Neural progenitor cell (in vitro differentiated cells): ENCODE measurements at regions not wholly inside any gene's neighbourhood (a gene's known extent, or its start where the extent isn't known, plus 50 kb on each side); places are given as distances from the start of the nearest gene placed in this dataset.

Experiments
- DNase-seq: peaks from one replicate; pipeline ENCODE4 v3.0.0-alpha.2; 2016; ENCODE audit warnings: low spot score
- H2AFZ ChIP-seq: fragments of 200-600 bp; sonication (generic); replicated peaks from 2 replicates; pipeline ENCODE4 v1.6.1; 2016; ENCODE audit warnings: antibody characterized with exemption
- H3F3A ChIP-seq: fragments of 200-600 bp; sonication (generic); 2 replicates; pipeline ENCODE4 v1.6.1; 2016; ENCODE audit warnings: antibody characterized with exemption, low read depth
- H3K27ac ChIP-seq: fragments of 200-600 bp; sonication (generic); 2 replicates; pipeline ENCODE4 v1.5.1; 2016; ENCODE audit warnings: mild to moderate bottlenecking
- H3K27me3 ChIP-seq: fragments of 200-600 bp; sonication (generic); 2 replicates; pipeline ENCODE4 v1.6.1; 2016; ENCODE audit warnings: mild to moderate bottlenecking, moderate library complexity
- H3K36me3 ChIP-seq: fragments of 200-600 bp; sonication (generic); 2 replicates; pipeline ENCODE4 v1.5.1; 2016
- H3K4me1 ChIP-seq: fragments of 200-600 bp; sonication (generic); 2 replicates; pipeline ENCODE4 v1.6.1; 2016; ENCODE audit warnings: mixed run types
- H3K4me2 ChIP-seq: fragments of 200-600 bp; sonication (generic); 2 replicates; pipeline ENCODE4 v1.6.1; 2016
- H3K4me3 ChIP-seq: fragments of 200-600 bp; sonication (generic); 2 replicates; pipeline ENCODE4 v1.5.1; 2016
- H3K79me2 ChIP-seq: fragments of 200-600 bp; sonication (generic); 2 replicates; pipeline ENCODE4 v1.6.1; 2016; ENCODE audit warnings: low read depth
- H3K9ac ChIP-seq: fragments of 200-600 bp; sonication (generic); 2 replicates; pipeline ENCODE4 v1.6.1; 2016
- H3K9me3 ChIP-seq: fragments of 200-600 bp; sonication (generic); 2 replicates; pipeline ENCODE4 v1.5.1; 2016; ENCODE audit warnings: low read depth
- H4K20me1 ChIP-seq: fragments of 200-600 bp; sonication (generic); 2 replicates; pipeline ENCODE4 v1.6.1; 2016; ENCODE audit warnings: low read depth
- H3K27ac Mint-ChIP-seq: 3 replicates; pipeline ENCODE4 v1.8.0; 2021; ENCODE audit warnings: mixed read lengths
- H3K27me3 Mint-ChIP-seq: 2 replicates; pipeline ENCODE4 v1.8.0; 2022; ENCODE audit warnings: low read depth, mild to moderate bottlenecking, inconsistent platforms, moderate library complexity, mixed read lengths; ENCODE audit not compliant: insufficient read depth
- H3K36me3 Mint-ChIP-seq: 3 replicates; pipeline ENCODE4 v1.8.0; 2021; ENCODE audit warnings: mixed read lengths
- H3K4me1 Mint-ChIP-seq: 3 replicates; pipeline ENCODE4 v1.8.0; 2021; ENCODE audit warnings: mixed read lengths
- H3K4me3 Mint-ChIP-seq: 3 replicates; pipeline ENCODE4 v1.8.0; 2021; ENCODE audit warnings: mild to moderate bottlenecking, moderate library complexity, mixed read lengths
- H3K9me3 Mint-ChIP-seq: 3 replicates; pipeline ENCODE4 v1.8.0; 2020; ENCODE audit warnings: mixed read lengths
- CTCF ChIP-seq: fragments of 200-600 bp; sonication (generic); IDR thresholded peaks from 2 replicates; pipeline ENCODE4 v1.5.1; 2017; ENCODE audit warnings: antibody characterized with exemption, mild to moderate bottlenecking
- EZH2 ChIP-seq: fragments of 200-600 bp; sonication (generic); IDR thresholded peaks from 2 replicates; pipeline ENCODE4 v1.6.1; 2017; ENCODE audit warnings: antibody characterized with exemption, mild to moderate bottlenecking, moderate library complexity
- EZH2phosphoT487 ChIP-seq: fragments of 200-600 bp; sonication (generic); IDR thresholded peaks from 2 replicates; pipeline ENCODE4 v1.6.1; 2017; ENCODE audit warnings: antibody characterized with exemption

DNA sequence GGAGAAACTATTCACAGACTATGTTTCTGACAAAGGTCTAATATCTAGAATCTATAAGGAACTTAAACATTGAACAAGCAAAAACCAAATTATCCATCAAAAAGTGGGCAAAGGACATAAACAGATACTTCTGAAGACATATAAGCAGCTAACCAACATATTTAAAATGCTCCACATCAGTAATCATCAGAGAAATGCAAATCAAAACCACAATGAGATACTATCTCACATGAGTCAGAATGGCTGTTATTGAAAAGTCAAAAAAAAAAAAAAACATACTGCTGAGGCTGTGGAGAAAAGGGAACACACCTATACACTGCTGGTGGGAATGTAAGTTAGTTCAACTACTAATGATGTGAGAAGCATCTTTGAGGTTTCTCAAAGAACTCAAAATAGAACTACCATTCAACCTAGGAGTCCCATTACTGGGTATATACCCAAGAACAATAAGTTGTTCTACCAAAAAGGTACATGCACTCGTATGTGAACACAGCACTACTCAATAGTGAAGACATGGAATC is 220.4 kb upstream of the TFPI start:
- Histone ChIP-seq H3K79me2 (no peaks in the 10 kb centered on the region), H2AFZ (no peak overlapping the region), H3K4me1 (no peaks in the 10 kb centered on the region), H3K27me3 (no peaks in the 10 kb centered on the region), H3K9me3 (no peaks in the 10 kb centered on the region), H4K20me1 (no peaks in the 10 kb centered on the region), H3K36me3 (no peaks in the 10 kb centered on the region), H3K4me3 (no peak overlapping the region), H3K4me2 (no peak overlapping the region), H3K27ac (no peak overlapping the region), H3K9ac (no peak overlapping the region), H3F3A (no peaks in the 10 kb centered on the region)
- Mint-ChIP-seq H3K36me3 (no peaks in the 10 kb centered on the region), H3K4me1 (no peaks in the 10 kb centered on the region), H3K4me3 (no peak overlapping the region), H3K9me3 (no peaks in the 10 kb centered on the region), H3K27ac (no peak overlapping the region), H3K27me3 (no peaks in the 10 kb centered on the region)
- no peak for TF ChIP-seq CTCF
- no peak for TF ChIP-seq EZH2phosphoT487
- TF ChIP-seq EZH2 = no peak
- no peak for DNase-seq

- H3K4me3 Mint-ChIP-seq = no peak overlapping the region
These were observed 221.0 kb upstream of the TFPI start for GRCh38 chr2:187775196-187775595.

DNA sequence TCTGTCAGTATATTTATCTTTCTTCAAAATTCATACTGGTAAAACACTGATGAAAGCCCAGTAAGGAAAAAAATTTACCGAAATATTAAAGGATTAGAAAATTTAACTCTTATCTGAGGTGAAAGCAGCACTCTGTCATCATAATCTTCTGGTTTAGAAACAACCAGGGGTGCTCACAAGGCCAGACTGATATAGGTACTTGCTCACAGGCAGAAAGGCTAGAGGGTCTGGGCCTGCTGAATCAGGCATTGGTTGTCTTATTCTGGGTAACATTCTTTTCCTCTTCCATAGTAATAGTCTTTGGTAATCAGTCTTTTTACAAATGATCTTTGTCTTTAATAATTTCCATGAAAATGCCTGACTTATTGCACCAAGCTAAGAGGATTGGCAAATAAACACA is 221.4 kb upstream of the TFPI start:
- peak overlapping the region; percentile 77 for H2AFZ ChIP-seq
- H4K20me1 ChIP-seq = no peaks in the 10 kb centered on the region
- Mint-ChIP-seq H3K9me3 (no peaks in the 10 kb centered on the region), H3K27me3 (no peaks in the 10 kb centered on the region), H3K4me1 (no peaks in the 10 kb centered on the region), H3K36me3 (no peaks in the 10 kb centered on the region), H3K4me3 (no peak overlapping the region), H3K27ac (no peak overlapping the region)
- no peaks in the 10 kb centered on the region for H3K36me3 ChIP-seq
- no peaks in the 10 kb centered on the region for H3F3A ChIP-seq
- H3K79me2 ChIP-seq = no peaks in the 10 kb centered on the region
- no peak overlapping the region for H3K4me3 ChIP-seq
- H3K9me3 ChIP-seq = no peaks in the 10 kb centered on the region
- no peaks in the 10 kb centered on the region for H3K4me1 ChIP-seq
- H3K9ac ChIP-seq = no peak overlapping the region
- no peak for TF ChIP-seq EZH2
- TF ChIP-seq CTCF = no peak
- TF ChIP-seq EZH2phosphoT487 = no peak
- DNase-seq = no peak
- H3K27ac ChIP-seq = no peak overlapping the region
- H3K27me3 ChIP-seq = no peaks in the 10 kb centered on the region
- H3K4me2 ChIP-seq = no peak overlapping the region

More at GRCh38 chr2:187775196-187775595, 221.0 kb upstream of the TFPI start:
- Mint-ChIP-seq H3K27ac (no peak overlapping the region), H3K4me1 (no peaks in the 10 kb centered on the region), H3K9me3 (no peaks in the 10 kb centered on the region), H3K36me3 (no peaks in the 10 kb centered on the region), H3K27me3 (no peaks in the 10 kb centered on the region)
- no peak overlapping the region for H3K9ac ChIP-seq
- H3K36me3 ChIP-seq = no peaks in the 10 kb centered on the region
- no peak overlapping the region for H3K4me3 ChIP-seq
- TF ChIP-seq EZH2 (no peak), CTCF (no peak), EZH2phosphoT487 (no peak)
- no peak overlapping the region for H3K27ac ChIP-seq
- H3K27me3 ChIP-seq = no peaks in the 10 kb centered on the region
- H4K20me1 ChIP-seq = no peaks in the 10 kb centered on the region
- H3K4me1 ChIP-seq = no peaks in the 10 kb centered on the region
- no peaks in the 10 kb centered on the region for H3K79me2 ChIP-seq
- no peak overlapping the region for H2AFZ ChIP-seq
- DNase-seq = no peak
- H3K4me2 ChIP-seq = no peak overlapping the region
- H3K9me3 ChIP-seq = no peaks in the 10 kb centered on the region
- H3F3A ChIP-seq = no peaks in the 10 kb centered on the region
